Stimulated activated CD4-positive, alpha-beta T cell treated with anti-CD3 and anti-CD28 coated beads, Interleukin-12 subunit alpha, Interleukin-12 subunit beta, amount 100 ng/mL, for 24 hours (primary cell): ENCODE measurements at regions not wholly inside any gene's neighbourhood (a gene's known extent, or its start where the extent isn't known, plus 50 kb on each side); places are given as distances from the start of the nearest gene placed in this dataset.

ENCODE experiments used
- DNase-seq, 2 experiments: peaks; one replicate each; pipeline ENCODE4 v3.0.0-alpha.2; 2020; ENCODE audit warnings: low read depth in 2 of 2

DNA sequence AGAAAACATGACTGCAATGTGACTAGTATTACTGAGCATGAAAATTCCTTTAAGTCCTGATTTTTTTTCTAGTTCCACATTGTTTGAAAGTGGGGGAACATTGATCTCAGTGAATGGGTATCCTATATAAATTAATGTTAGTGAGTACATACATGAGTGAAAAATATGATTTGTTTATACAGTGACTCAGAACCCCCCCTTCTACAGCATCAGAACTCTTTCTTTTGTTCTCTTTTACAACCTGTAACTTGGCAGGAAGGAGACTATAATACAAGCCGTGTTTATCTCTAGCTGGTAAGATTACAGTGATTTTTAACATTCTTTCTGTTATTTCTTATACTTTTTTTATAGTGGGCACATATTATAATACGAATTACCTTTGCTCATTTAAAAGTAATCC lies 384.7 kb downstream of the PDCD6IP start:
- DNase-seq = no peak

DNA sequence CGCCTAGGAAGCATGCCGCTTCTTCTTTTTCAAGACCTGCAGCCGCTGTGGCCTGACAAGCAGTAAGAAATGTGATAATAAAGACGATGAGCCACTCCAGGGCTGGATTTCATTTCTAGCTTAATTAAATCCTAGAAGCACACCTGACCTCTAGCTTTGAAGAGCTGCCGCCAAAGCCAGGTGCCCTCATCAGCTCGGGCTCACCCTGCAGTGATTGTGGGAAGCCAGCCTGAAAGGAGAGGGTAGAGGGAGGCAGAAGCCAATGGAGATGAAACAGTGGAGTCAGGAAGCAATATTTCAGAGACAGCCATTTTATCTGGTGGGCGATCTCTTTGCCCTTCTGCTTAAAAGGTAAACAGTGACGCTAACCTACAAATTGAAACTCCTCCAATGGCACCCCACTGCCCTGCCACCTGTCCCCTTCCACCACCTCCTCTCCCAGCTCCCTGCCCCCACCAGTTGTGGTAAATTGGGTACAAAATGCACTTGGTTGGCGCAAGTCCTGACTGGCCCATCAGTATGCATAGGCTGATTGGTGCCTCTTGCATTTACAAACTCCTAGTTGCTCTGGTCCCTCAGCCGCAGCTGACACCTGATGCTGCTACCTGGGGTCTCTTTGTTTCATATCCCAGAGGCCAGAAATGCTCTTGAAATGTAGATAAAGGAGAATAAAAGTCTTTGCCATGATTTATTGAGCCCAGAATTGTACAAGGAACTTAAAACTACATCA lies 385.3 kb downstream of the PDCD6IP start:
- DNase-seq = no peak

DNA sequence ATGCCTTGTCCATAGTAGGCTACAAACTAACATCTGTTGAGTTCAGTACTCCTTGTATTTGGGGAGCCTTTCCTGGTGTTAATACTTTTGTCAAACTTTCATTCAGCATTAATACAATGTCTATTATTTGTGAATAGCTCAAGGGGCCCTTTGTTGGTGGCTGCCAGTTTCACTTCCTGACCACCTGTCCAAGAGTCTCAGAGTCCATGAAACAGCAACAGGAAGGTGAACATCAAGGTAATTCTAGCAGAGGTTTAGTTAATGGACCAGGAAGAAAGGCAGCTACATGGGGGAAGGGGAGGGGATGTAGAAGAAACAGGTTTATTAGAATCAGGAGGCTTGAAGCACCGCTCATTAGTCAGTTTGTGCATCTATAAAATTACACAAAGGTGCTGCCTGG lies 386.9 kb downstream of the PDCD6IP start:
- no peak for DNase-seq

DNA sequence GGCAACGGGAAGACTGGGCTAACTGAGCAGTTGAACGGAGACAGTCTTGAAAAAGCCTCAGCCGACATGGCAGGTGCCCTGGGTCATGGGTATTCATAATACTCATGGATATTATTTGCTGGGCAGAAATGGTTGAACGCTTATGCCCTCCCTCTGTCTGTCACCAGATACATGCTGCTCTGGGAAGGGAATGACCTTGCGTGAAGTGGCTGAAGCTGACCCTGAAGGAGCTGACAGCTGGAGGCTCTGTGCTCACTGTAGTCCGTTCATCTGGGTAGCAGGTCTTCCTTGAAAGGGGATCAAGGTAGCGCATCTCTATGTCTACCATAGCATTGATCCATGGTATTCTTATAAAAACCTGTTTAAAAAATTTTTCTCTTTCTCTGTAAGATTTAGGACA lies 390.7 kb downstream of the PDCD6IP start:
- DNase-seq = no peak

DNA sequence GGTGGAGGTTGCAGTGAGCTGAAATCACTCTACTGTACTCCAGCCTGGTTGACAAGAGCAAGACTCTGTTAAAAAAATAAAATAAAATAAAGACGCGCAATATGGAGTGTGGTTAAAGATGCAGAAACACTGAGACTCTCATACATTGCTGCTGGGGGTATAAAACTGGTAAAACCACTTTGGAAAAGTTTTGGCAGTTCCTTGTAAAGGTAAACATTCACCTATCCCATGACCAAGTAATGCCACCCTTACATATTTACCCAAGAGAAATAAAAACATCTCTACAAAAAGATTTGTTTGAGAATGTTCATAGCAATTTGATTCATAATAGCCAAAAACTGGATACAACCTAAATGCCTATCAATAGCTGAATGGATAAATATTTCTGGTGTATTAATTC lies 398.5 kb downstream of the PDCD6IP start:
- DNase-seq = no peak

DNA sequence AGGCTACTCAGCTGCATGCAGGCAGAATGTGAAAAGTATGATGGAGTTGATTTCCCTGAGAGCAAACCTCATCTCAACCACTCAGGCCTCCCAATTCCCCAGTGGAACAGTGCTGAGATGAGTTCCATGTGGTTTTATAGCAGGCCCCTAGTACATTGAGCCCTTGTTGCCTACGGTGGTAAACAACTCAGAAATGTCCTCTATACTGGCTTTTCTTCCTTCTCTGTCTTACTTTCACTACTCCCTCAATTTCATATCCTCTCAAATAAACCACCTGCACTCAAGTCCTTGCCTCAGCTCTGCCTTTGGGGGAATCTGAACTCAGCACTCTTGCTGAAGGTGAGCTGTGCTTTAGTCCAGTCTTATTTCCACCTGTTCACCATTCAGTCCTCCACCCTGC lies 399.9 kb downstream of the PDCD6IP start:
- DNase-seq = no peak

DNA sequence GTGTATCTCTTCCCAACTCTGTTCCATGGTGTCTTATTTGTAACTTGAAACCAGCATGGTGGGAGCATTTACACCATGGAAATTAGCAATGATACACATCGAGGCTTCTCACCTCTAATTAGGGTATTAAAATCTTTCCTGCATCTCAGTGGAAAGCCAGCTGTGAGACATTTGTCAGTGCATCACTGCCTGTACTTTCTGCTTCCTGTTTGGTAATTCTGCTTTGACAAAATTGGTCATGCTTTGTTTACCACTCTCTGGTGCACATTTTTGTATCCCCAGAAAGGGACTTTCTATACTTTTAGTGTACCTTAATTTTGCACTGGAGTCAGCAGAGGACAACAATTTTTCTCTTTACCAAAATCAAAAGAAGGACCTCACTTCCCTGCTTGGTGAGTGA lies 402.1 kb downstream of the PDCD6IP start:
- no peak for DNase-seq

DNA sequence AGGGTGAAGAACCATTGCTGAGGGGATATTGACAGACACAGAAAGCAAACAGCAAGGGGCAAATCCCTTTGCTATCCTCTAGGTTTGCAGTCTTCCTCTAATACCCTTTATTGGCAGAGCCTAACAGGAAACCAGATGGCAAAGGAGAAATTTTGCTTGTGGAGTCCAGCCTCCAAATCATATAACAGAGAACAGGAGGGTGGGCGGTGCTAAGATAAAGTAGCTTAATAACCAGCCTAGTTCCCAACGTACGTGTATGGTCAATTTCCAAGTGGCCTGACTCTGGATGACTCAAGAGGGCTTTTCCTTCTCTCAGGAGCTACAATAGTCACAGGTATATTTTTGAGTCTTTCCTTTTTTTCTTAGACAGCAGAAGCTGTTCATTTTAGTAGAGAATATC lies 404.5 kb downstream of the PDCD6IP start:
- no peak for DNase-seq

DNA sequence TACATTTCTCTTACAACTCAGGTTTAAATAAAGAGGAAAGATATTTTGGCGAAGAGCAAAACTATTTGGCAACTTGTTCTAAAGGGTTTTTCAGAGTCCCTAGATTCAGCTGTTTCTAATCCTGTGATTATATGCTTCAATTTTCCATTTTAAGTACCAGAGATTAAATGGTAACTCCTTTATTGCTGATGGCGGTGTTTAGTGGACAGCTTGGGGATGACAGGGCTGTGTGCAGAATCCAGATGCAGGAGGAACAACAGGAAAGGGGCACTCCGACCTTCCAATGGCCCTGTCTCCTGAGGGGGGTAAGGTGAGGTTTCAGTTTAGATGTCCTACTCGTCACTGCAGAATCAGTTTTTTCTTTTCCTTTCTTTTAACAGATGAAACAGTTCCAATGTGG lies 405.0 kb downstream of the PDCD6IP start:
- DNase-seq = no peak

DNA sequence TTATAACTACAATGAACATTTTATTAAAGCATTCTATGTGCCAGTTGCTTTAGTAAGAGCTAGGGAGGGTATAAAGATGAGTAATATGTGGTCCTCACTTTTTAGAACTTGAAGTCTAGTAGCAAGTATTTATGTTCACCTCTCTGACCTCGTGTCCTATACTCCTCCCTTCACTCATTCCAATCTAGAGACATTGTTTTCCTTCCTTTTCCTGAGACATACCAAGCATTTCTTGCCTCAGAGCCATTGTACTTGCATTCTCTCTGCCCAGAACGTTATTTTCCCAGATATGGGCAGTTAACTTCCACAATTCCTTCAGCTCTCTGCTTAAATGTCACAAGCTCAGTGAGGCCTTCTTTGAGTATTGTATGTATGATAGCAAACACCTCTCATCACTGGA lies 408.6 kb downstream of the PDCD6IP start:
- DNase-seq = no peak

DNA sequence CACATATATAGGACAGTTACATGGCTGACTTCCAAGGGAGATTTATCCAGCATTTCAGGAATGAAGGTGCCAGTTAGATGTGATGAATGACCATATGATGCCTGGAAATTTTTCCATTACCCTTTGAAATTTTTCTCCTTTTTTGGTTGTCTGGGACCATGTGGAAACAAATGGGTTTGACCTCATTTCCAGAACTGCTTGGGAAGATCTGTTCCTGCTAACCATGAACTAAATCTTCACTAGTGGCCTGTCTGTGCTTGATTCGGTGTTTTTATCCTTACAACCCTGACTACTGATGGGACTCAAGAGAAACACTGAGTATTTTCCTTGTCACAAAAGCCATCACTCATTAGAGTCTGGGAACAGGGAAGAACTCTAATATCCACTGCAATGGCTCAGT lies 409.4 kb downstream of the PDCD6IP start:
- DNase-seq = no peak

DNA sequence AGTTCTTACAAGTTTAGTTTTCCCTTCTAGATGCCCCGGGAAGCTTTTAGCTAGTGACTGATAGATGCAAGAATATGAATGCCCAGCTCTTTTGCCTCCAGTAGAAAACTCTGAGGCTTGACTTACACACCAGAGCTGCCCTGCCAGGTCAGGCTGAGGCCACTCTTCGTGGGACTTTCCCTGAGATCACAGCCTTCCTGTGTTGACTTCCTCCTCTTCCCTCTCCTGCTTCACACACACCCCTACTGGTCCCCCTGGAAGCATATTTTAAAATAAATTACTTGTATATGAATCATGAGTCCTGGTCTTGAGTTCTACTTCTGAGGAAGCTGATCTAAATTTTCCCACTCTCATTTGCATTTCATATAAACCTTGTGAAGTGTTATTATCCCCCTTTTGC lies 413.7 kb downstream of the PDCD6IP start:
- DNase-seq = no peak

DNA sequence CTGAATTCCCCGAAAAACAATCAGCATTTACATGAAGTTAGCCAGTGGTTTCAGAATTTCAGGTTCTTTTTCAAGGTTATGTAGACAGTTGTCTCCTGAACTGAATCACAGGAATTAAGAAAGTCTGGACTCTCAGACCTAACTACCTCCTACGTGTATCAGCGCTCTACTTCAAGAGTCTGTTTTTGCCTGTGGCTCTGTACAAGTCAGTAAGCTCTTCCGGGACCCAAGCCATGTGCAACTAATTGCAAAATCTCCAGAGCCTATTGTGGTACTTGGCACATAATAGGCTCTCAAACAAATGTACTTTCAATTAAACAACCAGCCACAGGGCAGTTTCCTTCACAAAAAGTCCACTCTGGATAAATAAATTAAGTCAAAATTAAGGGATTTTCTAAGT lies 414.2 kb downstream of the PDCD6IP start:
- no peak for DNase-seq

DNA sequence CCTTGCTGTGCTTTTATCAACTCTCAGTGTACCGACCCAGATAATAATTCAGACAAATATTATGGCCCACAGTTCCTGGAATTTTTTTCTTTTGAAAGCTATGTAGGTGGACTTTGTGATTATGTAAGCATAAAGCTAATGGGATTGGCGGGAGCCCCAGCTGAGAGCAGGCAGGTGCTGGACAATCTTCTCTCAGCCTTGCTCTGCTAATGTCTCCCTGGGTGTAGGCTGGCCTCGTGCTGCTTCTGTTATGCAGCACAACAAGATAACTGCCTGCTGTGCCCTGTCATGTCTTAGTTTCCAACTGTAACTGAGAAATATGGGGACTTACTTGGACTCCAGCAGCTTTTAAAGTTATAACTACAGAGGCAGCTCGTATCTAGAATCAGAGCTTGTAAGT lies 415.0 kb downstream of the PDCD6IP start:
- no peak for DNase-seq

DNA sequence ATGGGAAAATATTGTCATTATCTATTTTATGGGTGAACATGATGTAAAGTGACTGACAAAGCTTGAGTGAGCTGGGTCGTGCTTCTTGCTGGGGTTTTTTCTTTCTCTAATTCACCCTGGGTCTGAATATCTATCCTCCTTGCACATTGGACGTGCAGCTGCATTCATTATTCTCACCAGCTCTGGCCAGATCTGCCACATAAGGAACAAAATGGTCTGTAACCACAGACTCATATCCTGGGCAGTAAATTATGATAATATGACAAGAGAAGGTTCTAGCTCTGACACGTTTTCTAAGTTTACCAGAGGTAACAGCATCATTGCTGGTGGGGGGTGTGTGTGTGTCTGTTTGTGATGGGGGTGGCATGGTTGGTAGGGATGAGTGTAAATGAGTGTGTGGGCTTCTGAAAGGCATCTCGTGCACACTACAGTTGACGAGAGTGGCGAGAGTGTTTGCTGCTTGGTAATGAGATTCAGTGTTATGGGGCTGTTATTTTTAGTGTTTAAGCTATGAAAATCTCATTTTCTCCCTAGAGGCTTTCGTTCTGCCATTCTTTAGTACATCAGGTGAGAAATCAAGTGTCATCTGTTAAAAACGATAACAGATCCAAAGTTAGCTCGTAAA lies 418.4 kb downstream of the PDCD6IP start:
- no peak for DNase-seq

DNA sequence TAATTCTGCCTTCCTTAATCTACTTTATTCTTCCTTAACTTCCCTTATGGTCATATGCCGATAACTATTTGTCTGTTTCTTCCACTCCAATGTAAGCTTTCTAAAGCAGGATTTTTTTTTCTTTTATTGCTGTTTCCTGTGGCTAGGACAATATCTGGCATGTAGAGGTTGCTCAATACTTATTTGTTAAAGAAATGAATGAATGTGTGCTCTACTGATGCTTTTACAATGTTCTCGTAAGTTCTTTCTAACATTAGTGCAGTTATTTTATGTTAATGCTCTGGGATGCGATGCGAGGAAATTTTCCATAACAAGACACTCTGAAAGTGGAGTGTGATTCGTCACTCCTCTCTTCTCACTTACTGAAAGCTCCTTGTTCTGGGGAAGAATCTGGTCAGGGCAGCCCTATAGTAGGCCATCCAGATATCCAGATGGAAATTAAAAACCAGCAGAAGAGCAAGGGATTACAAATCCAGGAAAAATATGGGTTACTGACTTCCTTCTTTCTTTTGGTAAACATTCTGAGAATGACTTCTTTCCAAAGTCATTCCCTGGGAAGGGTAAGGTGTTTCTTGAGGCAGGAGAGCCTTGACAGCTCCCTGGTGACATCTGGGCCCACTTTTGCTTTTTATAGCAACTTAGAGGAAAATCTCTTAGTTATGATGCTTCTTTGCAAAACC lies 420.4 kb downstream of the PDCD6IP start:
- DNase-seq = no peak

DNA sequence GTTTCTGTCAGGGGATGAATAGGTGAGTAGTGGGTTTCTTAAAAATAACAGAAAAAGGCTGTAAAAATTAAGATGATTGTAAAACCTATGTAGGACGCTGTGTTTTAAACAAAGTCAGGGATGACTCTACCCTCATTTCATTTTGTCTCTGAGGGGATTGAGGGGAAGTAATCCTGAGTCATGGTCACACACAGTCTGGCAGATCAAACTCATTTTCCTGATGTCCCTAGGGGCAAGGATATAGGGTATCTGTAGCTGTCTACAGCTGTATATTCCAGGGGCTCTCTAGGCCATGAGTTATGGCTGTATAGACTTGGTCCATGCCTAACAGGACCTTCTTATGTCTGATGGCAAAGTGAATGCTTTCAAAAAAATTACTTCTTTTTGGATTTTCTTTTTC lies 421.1 kb downstream of the PDCD6IP start:
- DNase-seq = no peak

DNA sequence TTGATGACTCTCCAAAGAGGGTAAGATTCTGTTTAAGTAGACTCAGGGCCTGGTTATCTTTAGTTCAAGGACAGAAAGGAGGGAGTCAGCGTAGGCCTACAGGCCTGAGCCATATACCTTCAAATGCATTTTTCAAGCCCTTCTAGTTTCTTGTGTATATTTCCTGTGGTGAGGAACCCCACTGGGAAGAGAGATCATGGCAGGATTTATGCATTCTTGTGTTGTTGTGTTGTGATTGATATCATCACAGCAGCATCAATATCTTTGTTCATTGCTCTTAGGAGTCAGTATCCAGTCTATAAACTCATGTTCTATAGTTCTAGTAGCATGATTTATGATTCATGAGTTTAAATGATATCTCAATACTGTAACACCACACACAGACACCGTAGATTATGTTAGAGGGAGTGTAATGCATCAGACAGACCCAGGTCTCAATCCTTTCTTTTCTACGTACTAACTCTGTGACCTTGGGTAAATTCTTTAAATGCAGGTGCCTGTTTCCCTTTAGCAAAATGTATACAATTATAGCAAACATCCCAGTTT lies 427.5 kb downstream of the PDCD6IP start:
- DNase-seq = no peak

DNA sequence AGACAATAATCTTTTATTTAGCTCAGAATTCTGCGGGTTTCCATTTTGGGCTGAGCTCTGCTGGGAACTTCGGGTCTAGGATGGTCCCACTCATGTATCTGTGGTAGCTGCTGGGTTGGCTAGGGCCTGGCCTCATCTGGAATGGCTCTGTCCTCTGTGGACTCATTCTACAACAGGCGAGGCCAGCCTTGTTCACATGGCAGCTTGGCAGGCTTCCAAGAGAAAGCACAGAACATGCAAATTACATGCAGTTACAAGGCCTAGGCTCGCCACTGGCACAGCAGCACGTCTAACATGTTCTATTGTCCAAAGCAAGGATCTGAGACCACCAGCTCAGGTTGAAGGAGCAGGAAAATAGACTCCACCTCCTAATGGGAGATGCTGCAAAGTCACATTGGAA lies 431.4 kb downstream of the PDCD6IP start:
- no peak for DNase-seq

DNA sequence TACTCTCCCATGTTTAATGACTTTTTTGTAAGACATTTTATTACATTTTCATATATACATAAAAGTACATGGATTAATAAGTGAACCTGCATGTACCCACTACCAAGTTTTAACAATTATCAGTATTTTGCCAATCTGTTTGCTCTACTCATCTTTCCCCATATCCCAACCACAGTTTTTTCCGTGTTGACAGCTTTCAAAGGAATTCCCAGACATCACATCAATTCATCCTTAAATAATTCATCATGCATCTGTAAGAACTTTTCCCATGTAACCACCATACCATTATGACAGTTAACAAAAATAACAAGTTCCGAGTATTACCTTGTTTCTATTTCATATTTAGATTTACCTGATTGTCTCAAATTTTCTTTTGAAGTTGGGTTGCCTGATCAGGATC lies 436.7 kb downstream of the PDCD6IP start:
- no peak for DNase-seq

DNA sequence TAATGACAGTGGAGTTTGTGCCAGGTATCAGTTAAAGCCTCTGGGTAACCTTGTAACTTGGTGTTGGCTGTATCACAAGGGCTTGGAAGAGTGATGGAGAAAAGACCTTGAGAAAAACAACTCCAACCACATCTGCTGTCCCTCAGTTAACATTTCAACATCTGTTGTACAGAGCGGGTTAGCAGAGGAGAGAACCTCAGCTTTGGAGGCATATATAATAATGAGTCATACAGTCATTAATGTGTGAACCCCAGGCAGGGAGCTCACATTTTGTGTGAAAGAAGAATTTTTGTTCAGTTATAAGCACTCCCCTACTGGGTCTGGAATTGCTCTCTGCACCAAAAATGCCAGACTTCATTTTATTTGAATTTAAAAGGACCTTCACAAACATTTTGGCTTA lies 439.5 kb downstream of the PDCD6IP start:
- DNase-seq = no peak

DNA sequence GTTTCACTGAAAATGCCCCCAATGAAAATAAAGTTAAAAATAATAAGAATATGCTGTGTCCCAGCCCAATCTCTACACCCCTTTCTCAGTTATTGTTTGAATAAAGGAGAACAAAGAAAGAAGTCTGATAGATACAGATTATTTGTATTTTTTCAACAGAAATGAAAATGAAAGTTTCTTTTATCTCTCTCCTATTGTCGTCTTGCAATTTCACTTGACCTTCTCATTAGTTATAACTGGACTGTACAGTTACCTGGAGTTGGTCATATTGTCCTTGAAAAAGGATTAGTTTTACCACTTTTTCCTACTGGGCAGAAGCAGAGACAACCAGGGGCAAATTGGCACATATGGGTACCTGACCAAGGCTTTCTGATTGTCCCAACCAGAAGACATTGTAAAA lies 440.0 kb downstream of the PDCD6IP start:
- no peak for DNase-seq

DNA sequence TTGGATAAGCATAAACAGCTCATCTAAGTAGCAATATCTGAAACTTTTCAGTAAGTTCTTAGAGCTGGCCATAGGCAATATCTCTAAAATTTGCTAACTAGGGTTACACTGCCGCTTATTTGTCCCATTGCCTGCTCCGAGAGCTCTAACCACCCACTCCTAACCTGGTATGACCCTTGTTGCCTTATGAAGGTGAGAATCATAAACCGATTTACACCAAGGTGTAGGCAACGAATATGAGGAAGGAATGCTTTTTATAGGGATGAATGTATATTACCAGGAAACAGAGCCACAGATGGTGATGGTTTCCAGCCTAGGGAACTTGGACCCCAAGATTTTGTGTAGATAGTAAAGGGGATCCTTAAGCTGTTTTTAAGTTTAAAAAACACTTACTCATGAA lies 440.9 kb downstream of the PDCD6IP start:
- DNase-seq = no peak
